Amygdala (tissue), 56 donors: ENCODE measurements at regions not wholly inside any gene's neighbourhood (a gene's known extent, or its start where the extent isn't known, plus 50 kb on each side); places are given as distances from the start of the nearest gene placed in this dataset.
"Not testable (repeated sequence)": the region's sequence is repeated elsewhere in the genome, so short reads cannot be mapped to it uniquely, and the experiment has no call there.

Experiments used
- DNase-seq, 56 donors: peaks; one replicate each; lab custom pipeline; 2025; lab: John Stamatoyannopoulos, UW

GRCh38 chr2:228956701-228957474, 314.2 kb downstream of the PID1 start:
- no peak for DNase-seq

- DNase-seq = no peak
These were observed 321.3 kb downstream of the PID1 start for GRCh38 chr2:228949831-228950230.

GRCh38 chr2:228945710-228946109, 325.4 kb downstream of the PID1 start:
- no peak for DNase-seq

GRCh38 chr2:228942856-228943255, 328.2 kb downstream of the PID1 start:
- DNase-seq = no peak

- DNase-seq = no peak
These were observed 332.5 kb downstream of the PID1 start for GRCh38 chr2:228938629-228939028.

- no peak for DNase-seq
These were observed 343.8 kb downstream of the PID1 start for GRCh38 chr2:228927028-228928010.

- DNase-seq = no peak
These were observed 351.3 kb downstream of the PID1 start for GRCh38 chr2:228919808-228920207.

GRCh38 chr2:228917220-228917619, 353.9 kb downstream of the PID1 start:
- DNase-seq = no peak

GRCh38 chr2:228916416-228917090, 354.5 kb downstream of the PID1 start:
- DNase-seq = no peak

GRCh38 chr2:228913176-228913575, 357.9 kb downstream of the PID1 start:
- no peak for DNase-seq

GRCh38 chr2:228910872-228911271, 360.2 kb downstream of the PID1 start:
- not testable (repeated sequence) for DNase-seq

GRCh38 chr2:228902176-228902575, 368.9 kb downstream of the PID1 start:
- DNase-seq = no peak

- DNase-seq = no peak
These were observed 369.6 kb downstream of the PID1 start for GRCh38 chr2:228901531-228901930.

- no peak for DNase-seq
These were observed 392.9 kb downstream of the PID1 start for GRCh38 chr2:228878138-228878537.

- DNase-seq = no peak
These were observed 394.8 kb downstream of the PID1 start for GRCh38 chr2:228876276-228876675.

- DNase-seq = no peak
These were observed 395.8 kb downstream of the PID1 start for GRCh38 chr2:228875152-228875900.

- DNase-seq = no peak
These were observed 400.1 kb downstream of the PID1 start for GRCh38 chr2:228871012-228871411.

GRCh38 chr2:228869636-228870264, 401.3 kb downstream of the PID1 start:
- DNase-seq = no peak

- DNase-seq = no peak
These were observed 403.7 kb downstream of the PID1 start for GRCh38 chr2:228867406-228867805.

GRCh38 chr2:228866781-228867180, 404.3 kb downstream of the PID1 start:
- no peak for DNase-seq
